Tibial nerve (tissue), 4 donors: ENCODE measurements at regions not wholly inside any gene's neighbourhood (a gene's known extent, or its start where the extent isn't known, plus 50 kb on each side); places are given as distances from the start of the nearest gene placed in this dataset.

ENCODE experiments used
- EP300 ChIP-seq, 2 donors: sonication (generic); formaldehyde crosslinking; IDR thresholded peaks; one replicate each; pipeline ENCODE4 v1.6.1; 2017; ENCODE audit warnings: antibody characterized with exemption in 2 of 2, mild to moderate bottlenecking in 1 of 2
- TF ChIP-seq, protein P1 (sequence below), 5 experiments: fragments of 200-600 bp in 3 of 5; fragments of 450-650 bp in 2 of 5; sonication (generic) in 3 of 5; IDR thresholded peaks; one replicate each; pipeline ENCODE4 v1.5.1; 2016 to 2019; ENCODE audit warnings: antibody characterized with exemption in 5 of 5, mild to moderate bottlenecking in 3 of 5, moderate library complexity in 2 of 5

DNA sequence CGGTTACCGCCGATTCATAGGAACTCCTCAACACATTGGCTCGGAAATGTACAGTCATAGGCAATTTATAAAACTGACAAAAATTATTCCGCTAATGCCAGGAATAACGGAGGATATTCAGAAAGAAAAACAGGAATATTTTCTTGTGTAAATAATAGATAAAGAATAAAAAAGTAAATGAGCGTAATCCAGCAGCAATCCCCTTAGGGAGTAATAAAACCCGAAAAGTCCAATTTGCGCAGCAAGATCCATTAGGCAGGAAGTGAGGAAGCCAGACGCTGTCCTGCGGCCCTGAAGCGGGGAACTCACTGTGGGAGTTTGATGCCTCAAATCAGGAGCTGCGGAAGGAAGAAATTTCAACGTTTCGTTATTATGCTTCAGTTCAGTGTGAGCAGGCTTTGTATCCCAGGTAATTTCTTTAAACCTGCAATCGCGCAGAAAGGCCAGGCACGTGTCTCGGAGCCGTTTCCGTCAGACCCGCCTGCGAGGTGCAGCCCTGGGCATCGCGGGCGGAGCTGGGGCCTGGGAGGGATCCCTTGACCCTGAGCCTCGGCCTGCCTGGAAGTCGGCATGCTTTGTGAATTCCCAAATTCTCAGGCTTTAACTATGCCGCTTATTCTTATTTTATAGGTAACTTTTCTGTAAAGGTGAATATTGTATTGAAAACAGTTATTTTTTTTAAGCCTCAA, 180.9 kb upstream of the ALKAL2 start:
- TF ChIP-seq, protein P1, sequence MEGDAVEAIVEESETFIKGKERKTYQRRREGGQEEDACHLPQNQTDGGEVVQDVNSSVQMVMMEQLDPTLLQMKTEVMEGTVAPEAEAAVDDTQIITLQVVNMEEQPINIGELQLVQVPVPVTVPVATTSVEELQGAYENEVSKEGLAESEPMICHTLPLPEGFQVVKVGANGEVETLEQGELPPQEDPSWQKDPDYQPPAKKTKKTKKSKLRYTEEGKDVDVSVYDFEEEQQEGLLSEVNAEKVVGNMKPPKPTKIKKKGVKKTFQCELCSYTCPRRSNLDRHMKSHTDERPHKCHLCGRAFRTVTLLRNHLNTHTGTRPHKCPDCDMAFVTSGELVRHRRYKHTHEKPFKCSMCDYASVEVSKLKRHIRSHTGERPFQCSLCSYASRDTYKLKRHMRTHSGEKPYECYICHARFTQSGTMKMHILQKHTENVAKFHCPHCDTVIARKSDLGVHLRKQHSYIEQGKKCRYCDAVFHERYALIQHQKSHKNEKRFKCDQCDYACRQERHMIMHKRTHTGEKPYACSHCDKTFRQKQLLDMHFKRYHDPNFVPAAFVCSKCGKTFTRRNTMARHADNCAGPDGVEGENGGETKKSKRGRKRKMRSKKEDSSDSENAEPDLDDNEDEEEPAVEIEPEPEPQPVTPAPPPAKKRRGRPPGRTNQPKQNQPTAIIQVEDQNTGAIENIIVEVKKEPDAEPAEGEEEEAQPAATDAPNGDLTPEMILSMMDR (IDR thresholded peaks at IDR 0.05), result no peak
- no peak for TF ChIP-seq EP300 (IDR thresholded peaks at IDR 0.05)
